ENCODE measurements at regions not wholly inside any gene's neighbourhood (a gene's known extent, or its start where the extent isn't known, plus 50 kb on each side); places are given as distances from the start of the nearest gene placed in this dataset.

- Mint-ChIP-seq H3K4me1 (no peaks in the 10 kb centered on the region), H3K9me3 (peaks cover 0 to 3% (median under 1%) of the 10 kb centered on the region in 8 donors), H3K27ac (no peak overlapping the region), H3K27me3 (peaks cover 0 to 7% of the 10 kb centered on the region in 2 donors), H3K4me3 (no peak overlapping the region), H3K36me3 (no peaks in the 10 kb centered on the region)
- H3K4me1 ChIP-seq (ENCODE audit: insufficient read depth, low read length) = no peaks in the 10 kb centered on the region
- no peak for DNase-seq
- POLR2A ChIA-PET (ENCODE audit: partially characterized antibody) = no interaction called here
- no peaks in the 10 kb centered on the region for H3K9me3 ChIP-seq (ENCODE audit: control insufficient read depth in 1 of 2, low read length in 2 of 2)
- no peaks in the 10 kb centered on the region for H3K36me3 ChIP-seq (ENCODE audit: insufficient read depth, low read length)
- intact Hi-C loops (cut with micrococcal nuclease) = no loop called here
- CTCF ChIA-PET (ENCODE audit: partially characterized antibody) = no interaction called here
- H3K27ac ChIP-seq (ENCODE audit: low read depth, low read length) = no peak overlapping the region
- no peaks in the 10 kb centered on the region for H3K27me3 ChIP-seq (ENCODE audit: insufficient read depth, low read length)
- H3K4me3 ChIP-seq (ENCODE audit: low read length in 2 of 2) = no peak overlapping the region
Measured at GRCh38 chr12:70070494-70071007, 172.7 kb upstream of the CNOT2 start.

DNA sequence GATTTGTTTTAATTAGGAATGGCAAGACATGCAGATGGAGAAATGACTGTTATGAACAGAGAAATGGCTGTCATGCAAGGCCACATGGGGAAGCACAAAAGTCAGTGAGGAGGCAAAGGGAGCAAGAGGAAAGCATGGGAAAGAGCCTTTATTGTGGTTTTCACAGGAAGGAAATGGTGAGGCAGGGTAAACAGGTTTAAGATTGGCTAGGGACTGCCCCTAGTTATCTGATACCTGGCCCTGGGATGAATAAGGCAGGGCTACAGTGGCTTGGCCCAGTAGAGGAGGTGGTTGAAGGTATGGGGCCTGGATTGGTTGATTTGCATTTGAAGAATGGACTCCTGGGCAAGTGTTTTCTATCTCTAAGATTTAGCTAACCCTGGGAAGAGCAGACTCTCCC is 168.7 kb upstream of the CNOT2 start:
- Mint-ChIP-seq H3K4me3 (no peak overlapping the region), H3K27me3 (peaks cover 0 to 5% of the 10 kb centered on the region in 2 donors), H3K27ac (no peak overlapping the region), H3K4me1 (peaks cover 0 to 3% (median 0%) of the 10 kb centered on the region in 4 donors), H3K9me3 (peaks cover 0 to 3% (median 0%) of the 10 kb centered on the region in 8 donors), H3K36me3 (no peaks in the 10 kb centered on the region)
- H3K27me3 ChIP-seq (ENCODE audit: insufficient read depth, low read length) = no peaks in the 10 kb centered on the region
- intact Hi-C loops (cut with micrococcal nuclease) = no loop called here
- H3K4me1 ChIP-seq (ENCODE audit: insufficient read depth, low read length) = no peaks in the 10 kb centered on the region
- CTCF ChIA-PET (ENCODE audit: partially characterized antibody) = no interaction called here
- H3K27ac ChIP-seq (ENCODE audit: low read depth, low read length) = no peak overlapping the region
- H3K9me3 ChIP-seq (ENCODE audit: control insufficient read depth in 1 of 2, low read length in 2 of 2) = no peaks in the 10 kb centered on the region
- no peak overlapping the region for H3K4me3 ChIP-seq (ENCODE audit: low read length in 2 of 2)
- POLR2A ChIA-PET (ENCODE audit: partially characterized antibody) = no interaction called here
- DNase-seq = no peak
- no peaks in the 10 kb centered on the region for H3K36me3 ChIP-seq (ENCODE audit: insufficient read depth, low read length)

- no peak overlapping the region for H3K4me3 ChIP-seq (ENCODE audit: low read length in 2 of 2)
- no peak for DNase-seq
- H3K27ac Mint-ChIP-seq = no peak overlapping the region
- peaks cover 0 to 5% (median 0%) of the 10 kb centered on the region in 8 donors for H3K9me3 Mint-ChIP-seq
- peaks cover 0 to 3% (median 0%) of the 10 kb centered on the region in 4 donors for H3K4me1 Mint-ChIP-seq
- ChIA-PET POLR2A (ENCODE audit: partially characterized antibody) (no interaction called here), CTCF (ENCODE audit: partially characterized antibody) (no interaction called here)
- H3K4me3 Mint-ChIP-seq = no peak overlapping the region
- H3K27me3 Mint-ChIP-seq = peaks cover 0 to 4% of the 10 kb centered on the region in 2 donors
- no peaks in the 10 kb centered on the region for H3K36me3 Mint-ChIP-seq
- H3K36me3 ChIP-seq (ENCODE audit: insufficient read depth, low read length) = no peaks in the 10 kb centered on the region
- no peaks in the 10 kb centered on the region for H3K4me1 ChIP-seq (ENCODE audit: insufficient read depth, low read length)
- no peaks in the 10 kb centered on the region for H3K9me3 ChIP-seq (ENCODE audit: control insufficient read depth in 1 of 2, low read length in 2 of 2)
- H3K27me3 ChIP-seq (ENCODE audit: insufficient read depth, low read length) = no peaks in the 10 kb centered on the region
- H3K27ac ChIP-seq (ENCODE audit: low read depth, low read length) = no peak overlapping the region
- intact Hi-C loops (cut with micrococcal nuclease) = no loop called here
Measured at GRCh38 chr12:70077441-70077840, 165.8 kb upstream of the CNOT2 start.

- intact Hi-C loops (cut with micrococcal nuclease) = no loop called here
- ChIA-PET CTCF (ENCODE audit: partially characterized antibody) (no interaction called here), POLR2A (ENCODE audit: partially characterized antibody) (no interaction called here)
- Mint-ChIP-seq H3K4me3 (no peak overlapping the region), H3K36me3 (no peaks in the 10 kb centered on the region), H3K9me3 (peaks cover 0 to 6% (median 0%) of the 10 kb centered on the region in 8 donors), H3K27me3 (peaks cover 0 to 5% of the 10 kb centered on the region in 2 donors), H3K27ac (no peak overlapping the region), H3K4me1 (peaks cover 0 to 3% (median 0%) of the 10 kb centered on the region in 4 donors)
- H3K4me1 ChIP-seq (ENCODE audit: insufficient read depth, low read length) = no peaks in the 10 kb centered on the region
- no peak for DNase-seq
- H3K4me3 ChIP-seq (ENCODE audit: low read length in 2 of 2) = no peak overlapping the region
- no peaks in the 10 kb centered on the region for H3K36me3 ChIP-seq (ENCODE audit: insufficient read depth, low read length)
- H3K27ac ChIP-seq (ENCODE audit: low read depth, low read length) = no peak overlapping the region
- no peaks in the 10 kb centered on the region for H3K9me3 ChIP-seq (ENCODE audit: control insufficient read depth in 1 of 2, low read length in 2 of 2)
- no peaks in the 10 kb centered on the region for H3K27me3 ChIP-seq (ENCODE audit: insufficient read depth, low read length)
Measured at GRCh38 chr12:70078161-70078560, 165.1 kb upstream of the CNOT2 start.

- no peaks in the 10 kb centered on the region for H3K4me1 ChIP-seq (ENCODE audit: insufficient read depth, low read length)
- Mint-ChIP-seq H3K9me3 (peaks cover 0 to 3% (median 0%) of the 10 kb centered on the region in 8 donors), H3K36me3 (no peaks in the 10 kb centered on the region), H3K27me3 (peaks cover 0 to 5% of the 10 kb centered on the region in 2 donors), H3K4me1 (peaks cover 0 to 3% (median 0%) of the 10 kb centered on the region in 4 donors), H3K4me3 (no peak overlapping the region), H3K27ac (no peak overlapping the region)
- H3K27me3 ChIP-seq (ENCODE audit: insufficient read depth, low read length) = no peaks in the 10 kb centered on the region
- CTCF ChIA-PET (ENCODE audit: partially characterized antibody) = no interaction called here
- H3K4me3 ChIP-seq (ENCODE audit: low read length in 2 of 2) = no peak overlapping the region
- POLR2A ChIA-PET (ENCODE audit: partially characterized antibody) = no interaction called here
- no peak for DNase-seq
- intact Hi-C loops (cut with micrococcal nuclease) = no loop called here
- no peaks in the 10 kb centered on the region for H3K36me3 ChIP-seq (ENCODE audit: insufficient read depth, low read length)
- H3K9me3 ChIP-seq (ENCODE audit: control insufficient read depth in 1 of 2, low read length in 2 of 2) = no peaks in the 10 kb centered on the region
- H3K27ac ChIP-seq (ENCODE audit: low read depth, low read length) = no peak overlapping the region
Measured at GRCh38 chr12:70080566-70080965, 162.7 kb upstream of the CNOT2 start.

GRCh38 chr12:70082997-70083676 is 160.1 kb upstream of the CNOT2 start:
- H3K27ac Mint-ChIP-seq = no peak overlapping the region
- no peaks in the 10 kb centered on the region for H3K27me3 ChIP-seq (ENCODE audit: insufficient read depth, low read length)
- H3K27me3 Mint-ChIP-seq = peaks cover 0 to 5% of the 10 kb centered on the region in 2 donors
- peaks cover 0 to 5% (median 0%) of the 10 kb centered on the region in 8 donors for H3K9me3 Mint-ChIP-seq
- H3K4me1 Mint-ChIP-seq = peaks cover 0 to under 1% (median 0%) of the 10 kb centered on the region in 4 donors
- POLR2A ChIA-PET (ENCODE audit: partially characterized antibody) = no interaction called here
- no peak overlapping the region for H3K4me3 ChIP-seq (ENCODE audit: low read length in 2 of 2)
- DNase-seq = no peak
- no peaks in the 10 kb centered on the region for H3K36me3 Mint-ChIP-seq
- H3K9me3 ChIP-seq (ENCODE audit: control insufficient read depth in 1 of 2, low read length in 2 of 2) = no peaks in the 10 kb centered on the region
- H3K27ac ChIP-seq (ENCODE audit: low read depth, low read length) = no peak overlapping the region
- H3K4me1 ChIP-seq (ENCODE audit: insufficient read depth, low read length) = no peaks in the 10 kb centered on the region
- intact Hi-C loops (cut with micrococcal nuclease) = no loop called here
- no peak overlapping the region for H3K4me3 Mint-ChIP-seq
- CTCF ChIA-PET (ENCODE audit: partially characterized antibody) = no interaction called here
- no peaks in the 10 kb centered on the region for H3K36me3 ChIP-seq (ENCODE audit: insufficient read depth, low read length)

DNA sequence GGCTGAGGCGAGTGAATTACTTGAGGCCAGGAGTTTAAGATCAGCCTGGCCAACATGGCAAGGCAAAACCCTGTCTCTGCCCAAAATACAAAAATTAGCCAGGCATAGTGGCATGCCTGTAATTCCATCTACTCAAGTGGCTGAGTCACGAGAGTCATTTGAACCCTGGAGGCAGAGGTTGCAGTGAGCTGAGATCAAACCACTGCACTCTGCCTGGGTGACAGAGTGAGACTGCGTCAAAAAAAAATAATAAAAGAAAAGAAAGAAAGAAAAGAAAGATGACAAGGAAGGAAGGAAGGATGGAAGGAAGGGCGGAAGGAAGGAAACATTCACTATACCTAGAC is 159.6 kb upstream of the CNOT2 start:
- no peaks in the 10 kb centered on the region for H3K36me3 Mint-ChIP-seq
- no peaks in the 10 kb centered on the region for H3K9me3 ChIP-seq (ENCODE audit: control insufficient read depth in 1 of 2, low read length in 2 of 2)
- no peak overlapping the region for H3K4me3 Mint-ChIP-seq
- peaks cover 0 to 5% (median 0%) of the 10 kb centered on the region in 8 donors for H3K9me3 Mint-ChIP-seq
- no peaks in the 10 kb centered on the region for H3K4me1 Mint-ChIP-seq
- no peak for DNase-seq
- no peaks in the 10 kb centered on the region for H3K27me3 ChIP-seq (ENCODE audit: insufficient read depth, low read length)
- H3K27ac ChIP-seq (ENCODE audit: low read depth, low read length) = no peak overlapping the region
- H3K27me3 Mint-ChIP-seq = peaks cover 0 to 5% of the 10 kb centered on the region in 2 donors
- H3K27ac Mint-ChIP-seq = no peak overlapping the region
- ChIA-PET CTCF (ENCODE audit: partially characterized antibody) (no interaction called here), POLR2A (ENCODE audit: partially characterized antibody) (no interaction called here)
- H3K36me3 ChIP-seq (ENCODE audit: insufficient read depth, low read length) = no peaks in the 10 kb centered on the region
- no peak overlapping the region for H3K4me3 ChIP-seq (ENCODE audit: low read length in 2 of 2)
- H3K4me1 ChIP-seq (ENCODE audit: insufficient read depth, low read length) = no peaks in the 10 kb centered on the region
- intact Hi-C loops (cut with micrococcal nuclease) = no loop called here
